ENCODE measurements at regions not wholly inside any gene's neighbourhood (a gene's known extent, or its start where the extent isn't known, plus 50 kb on each side); places are given as distances from the start of the nearest gene placed in this dataset.

GRCh38 chr11:135075740-135076139 is 663.7 kb upstream of the B3GAT1 start:
- Histone ChIP-seq H3K36me3 (no peaks in the 10 kb centered on the region), H3K27me3 (no peaks in the 10 kb centered on the region), H3K4me3 (no peak overlapping the region), H3K9me3 (no peaks in the 10 kb centered on the region)
- peak; percentile 79 for DNase-seq

- Histone ChIP-seq H3K9me3 (no peaks in the 10 kb centered on the region), H3K27me3 (no peaks in the 10 kb centered on the region), H3K36me3 (no peaks in the 10 kb centered on the region), H3K4me3 (no peak overlapping the region)
- no peak for DNase-seq
Measured at GRCh38 chr11:135074397-135074998, 662.5 kb upstream of the B3GAT1 start.

- no peak for DNase-seq
- Histone ChIP-seq H3K4me3 (no peak overlapping the region), H3K9me3 (no peaks in the 10 kb centered on the region), H3K27me3 (no peaks in the 10 kb centered on the region), H3K36me3 (no peaks in the 10 kb centered on the region)
Measured at GRCh38 chr11:135073870-135074269, 661.8 kb upstream of the B3GAT1 start.

- no peaks in the 10 kb centered on the region for H3K9me3 ChIP-seq
- H3K27me3 ChIP-seq: no peaks in the 10 kb centered on the region
- H3K4me3 ChIP-seq: no peak overlapping the region
- no peak for DNase-seq
- H3K36me3 ChIP-seq: no peaks in the 10 kb centered on the region
Measured at GRCh38 chr11:135073381-135073780, 661.3 kb upstream of the B3GAT1 start.

- no peaks in the 10 kb centered on the region for H3K9me3 ChIP-seq
- H3K4me3 ChIP-seq: no peak overlapping the region
- H3K27me3 ChIP-seq: no peaks in the 10 kb centered on the region; the same call in 1 of the 2 replicates
- H3K36me3 ChIP-seq: no peaks in the 10 kb centered on the region
- DNase-seq: peak; percentile 7
Measured at GRCh38 chr11:135069890-135070289, 657.8 kb upstream of the B3GAT1 start.

GRCh38 chr11:135069063-135069462 is 657.0 kb upstream of the B3GAT1 start:
- no peaks in the 10 kb centered on the region for H3K9me3 ChIP-seq
- H3K27me3 ChIP-seq: no peaks in the 10 kb centered on the region; the same call in 1 of the 2 replicates
- no peak for DNase-seq
- H3K4me3 ChIP-seq: no peak overlapping the region
- no peaks in the 10 kb centered on the region for H3K36me3 ChIP-seq

- H3K4me3 ChIP-seq: no peak overlapping the region
Measured at GRCh38 chr11:135062994-135063393, 651.0 kb upstream of the B3GAT1 start.

GRCh38 chr11:135061166-135061565 is 649.1 kb upstream of the B3GAT1 start:
- DNase-seq: no peak
- Histone ChIP-seq H3K36me3 (no peaks in the 10 kb centered on the region), H3K4me3 (no peak overlapping the region), H3K27me3 (no peaks in the 10 kb centered on the region), H3K9me3 (peaks cover 5% of the 10 kb centered on the region)

More at GRCh38 chr11:135062994-135063393, 651.0 kb upstream of the B3GAT1 start:
- Histone ChIP-seq H3K9me3 (peaks cover 5% of the 10 kb centered on the region), H3K27me3 (no peaks in the 10 kb centered on the region), H3K36me3 (no peaks in the 10 kb centered on the region)
- no peak for DNase-seq

GRCh38 chr11:135046986-135047385 is 634.9 kb upstream of the B3GAT1 start:
- Histone ChIP-seq H3K4me3 (no peak overlapping the region), H3K27me3 (no peaks in the 10 kb centered on the region), H3K36me3 (no peaks in the 10 kb centered on the region), H3K9me3 (no peaks in the 10 kb centered on the region)
- DNase-seq: no peak

- Histone ChIP-seq H3K27me3 (no peaks in the 10 kb centered on the region), H3K4me3 (no peak overlapping the region), H3K9me3 (no peaks in the 10 kb centered on the region), H3K36me3 (no peaks in the 10 kb centered on the region)
- no peak for DNase-seq
Measured at GRCh38 chr11:135046556-135046955, 634.5 kb upstream of the B3GAT1 start.

- Histone ChIP-seq H3K4me3 (no peak overlapping the region), H3K36me3 (no peaks in the 10 kb centered on the region), H3K9me3 (no peaks in the 10 kb centered on the region), H3K27me3 (no peaks in the 10 kb centered on the region)
- no peak for DNase-seq
Measured at GRCh38 chr11:135043434-135043833, 631.4 kb upstream of the B3GAT1 start.

- H3K36me3 ChIP-seq: no peaks in the 10 kb centered on the region
- no peak overlapping the region for H3K4me3 ChIP-seq
- no peak for DNase-seq
- H3K9me3 ChIP-seq: no peaks in the 10 kb centered on the region
- no peaks in the 10 kb centered on the region for H3K27me3 ChIP-seq
Measured at GRCh38 chr11:135037828-135038227, 625.8 kb upstream of the B3GAT1 start.

GRCh38 chr11:135036488-135037297 is 624.7 kb upstream of the B3GAT1 start:
- no peaks in the 10 kb centered on the region for H3K9me3 ChIP-seq
- no peaks in the 10 kb centered on the region for H3K36me3 ChIP-seq
- DNase-seq: no peak
- H3K4me3 ChIP-seq: no peak overlapping the region
- no peaks in the 10 kb centered on the region for H3K27me3 ChIP-seq

GRCh38 chr11:135035282-135035681 is 623.2 kb upstream of the B3GAT1 start:
- no peaks in the 10 kb centered on the region for H3K36me3 ChIP-seq
- H3K4me3 ChIP-seq: no peak overlapping the region
- no peak for DNase-seq
- no peaks in the 10 kb centered on the region for H3K27me3 ChIP-seq
- H3K9me3 ChIP-seq: no peaks in the 10 kb centered on the region

- H3K27me3 ChIP-seq: no peaks in the 10 kb centered on the region
- DNase-seq: no peak
- H3K36me3 ChIP-seq: no peaks in the 10 kb centered on the region
- H3K9me3 ChIP-seq: no peaks in the 10 kb centered on the region
- H3K4me3 ChIP-seq: no peak overlapping the region
Measured at GRCh38 chr11:135033540-135033939, 621.5 kb upstream of the B3GAT1 start.

- no peak for DNase-seq
- H3K4me3 ChIP-seq: no peak overlapping the region
- no peaks in the 10 kb centered on the region for H3K27me3 ChIP-seq
- H3K36me3 ChIP-seq: no peaks in the 10 kb centered on the region
- H3K9me3 ChIP-seq: no peaks in the 10 kb centered on the region
Measured at GRCh38 chr11:135031205-135031989, 619.4 kb upstream of the B3GAT1 start.

GRCh38 chr11:135027461-135027860 is 615.4 kb upstream of the B3GAT1 start:
- Histone ChIP-seq H3K9me3 (no peaks in the 10 kb centered on the region), H3K27me3 (no peaks in the 10 kb centered on the region), H3K36me3 (no peaks in the 10 kb centered on the region), H3K4me3 (no peak overlapping the region)
- peak; percentile 23 for DNase-seq
